ENCODE measurements at regions not wholly inside any gene's neighbourhood (a gene's known extent, or its start where the extent isn't known, plus 50 kb on each side); places are given as distances from the start of the nearest gene placed in this dataset.

GRCh38 chr17:6241381-6241780 is 171.2 kb downstream of the WSCD1 start:
- TF ChIP-seq CTCF (IDR thresholded peaks at IDR 0.05; ENCODE audit: partially characterized antibody, unreplicated experiment): no peak
- no peak for DNase-seq
- peaks cover 19% of the 10 kb centered on the region for H3K4me1 Mint-ChIP-seq (ENCODE audit: low read depth, unreplicated experiment)
- no peak overlapping the region for H3K4me3 Mint-ChIP-seq (ENCODE audit: unreplicated experiment)
- peaks cover 9% of the 10 kb centered on the region for H3K27me3 Mint-ChIP-seq (ENCODE audit: unreplicated experiment)
- no peak overlapping the region for H3K27ac Mint-ChIP-seq (ENCODE audit: unreplicated experiment)
- H3K36me3 Mint-ChIP-seq (ENCODE audit: unreplicated experiment): no peaks in the 10 kb centered on the region
- peaks cover 4% of the 10 kb centered on the region for H3K9me3 Mint-ChIP-seq (ENCODE audit: unreplicated experiment)

- peaks cover 9% of the 10 kb centered on the region for H3K27me3 Mint-ChIP-seq (ENCODE audit: unreplicated experiment)
- DNase-seq: no peak
- H3K4me3 Mint-ChIP-seq (ENCODE audit: unreplicated experiment): no peak overlapping the region
- peaks cover 19% of the 10 kb centered on the region for H3K4me1 Mint-ChIP-seq (ENCODE audit: low read depth, unreplicated experiment)
- H3K36me3 Mint-ChIP-seq (ENCODE audit: unreplicated experiment): no peaks in the 10 kb centered on the region
- H3K27ac Mint-ChIP-seq (ENCODE audit: unreplicated experiment): no peak overlapping the region
- H3K9me3 Mint-ChIP-seq (ENCODE audit: unreplicated experiment): peaks cover 4% of the 10 kb centered on the region
- no peak for TF ChIP-seq CTCF (IDR thresholded peaks at IDR 0.05; ENCODE audit: partially characterized antibody, unreplicated experiment)
Measured at GRCh38 chr17:6240601-6241000, 170.4 kb downstream of the WSCD1 start.

- no peak for DNase-seq
- H3K27ac Mint-ChIP-seq (ENCODE audit: unreplicated experiment): no peak overlapping the region
- H3K27me3 Mint-ChIP-seq (ENCODE audit: unreplicated experiment): peaks cover 9% of the 10 kb centered on the region
- no peak overlapping the region for H3K4me3 Mint-ChIP-seq (ENCODE audit: unreplicated experiment)
- peaks cover 19% of the 10 kb centered on the region for H3K4me1 Mint-ChIP-seq (ENCODE audit: low read depth, unreplicated experiment)
- TF ChIP-seq CTCF (IDR thresholded peaks at IDR 0.05; ENCODE audit: partially characterized antibody, unreplicated experiment): no peak
- peaks cover 4% of the 10 kb centered on the region for H3K9me3 Mint-ChIP-seq (ENCODE audit: unreplicated experiment)
- H3K36me3 Mint-ChIP-seq (ENCODE audit: unreplicated experiment): no peaks in the 10 kb centered on the region
Measured at GRCh38 chr17:6240001-6240400, 169.8 kb downstream of the WSCD1 start.

GRCh38 chr17:6239241-6239798 is 169.1 kb downstream of the WSCD1 start:
- no peak for TF ChIP-seq CTCF (IDR thresholded peaks at IDR 0.05; ENCODE audit: partially characterized antibody, unreplicated experiment)
- DNase-seq: no peak
- Mint-ChIP-seq H3K36me3 (ENCODE audit: unreplicated experiment) (no peaks in the 10 kb centered on the region), H3K4me1 (ENCODE audit: low read depth, unreplicated experiment) (peaks cover 15% of the 10 kb centered on the region), H3K9me3 (ENCODE audit: unreplicated experiment) (peaks cover 4% of the 10 kb centered on the region), H3K4me3 (ENCODE audit: unreplicated experiment) (no peak overlapping the region), H3K27ac (ENCODE audit: unreplicated experiment) (no peak overlapping the region), H3K27me3 (ENCODE audit: unreplicated experiment) (peaks cover 8% of the 10 kb centered on the region)

GRCh38 chr17:6233856-6234255 is 163.7 kb downstream of the WSCD1 start:
- TF ChIP-seq CTCF (IDR thresholded peaks at IDR 0.05; ENCODE audit: partially characterized antibody, unreplicated experiment): no peak

More at GRCh38 chr17:6233856-6234255, 163.7 kb downstream of the WSCD1 start:
- Mint-ChIP-seq H3K36me3 (ENCODE audit: unreplicated experiment) (no peaks in the 10 kb centered on the region), H3K27me3 (ENCODE audit: unreplicated experiment) (peaks cover 4% of the 10 kb centered on the region), H3K4me1 (ENCODE audit: low read depth, unreplicated experiment) (no peaks in the 10 kb centered on the region), H3K4me3 (ENCODE audit: unreplicated experiment) (no peak overlapping the region), H3K27ac (ENCODE audit: unreplicated experiment) (no peak overlapping the region), H3K9me3 (ENCODE audit: unreplicated experiment) (no peaks in the 10 kb centered on the region)
- DNase-seq: no peak
